ENCODE measurements at regions not wholly inside any gene's neighbourhood (a gene's known extent, or its start where the extent isn't known, plus 50 kb on each side); places are given as distances from the start of the nearest gene placed in this dataset.

- Histone ChIP-seq H3K27me3 (ENCODE audit: control insufficient read depth in 1 of 2, insufficient read depth in 2 of 2, low read length in 2 of 2) (no peaks in the 10 kb centered on the region), H3K36me3 (ENCODE audit: insufficient read depth, low read length) (no peaks in the 10 kb centered on the region), H3K9me3 (ENCODE audit: control insufficient read depth in 1 of 2, insufficient read depth in 1 of 2, low read length in 2 of 2) (peaks cover 6 to 7% of the 10 kb centered on the region in 2 experiments), H3K27ac (ENCODE audit: low read depth in 1 of 2, low read length in 2 of 2) (no peak overlapping the region), H3K4me1 (ENCODE audit: insufficient read depth, low read length) (no peaks in the 10 kb centered on the region), H3K4me3 (ENCODE audit: low read length) (no peak overlapping the region)
- Mint-ChIP-seq H3K9me3 (peaks cover 11% of the 10 kb centered on the region), H3K4me3 (no peak overlapping the region), H3K27ac (no peak overlapping the region), H3K4me1 (ENCODE audit: low read depth) (no peaks in the 10 kb centered on the region), H3K27me3 (no peaks in the 10 kb centered on the region), H3K36me3 (ENCODE audit: low read depth) (no peaks in the 10 kb centered on the region)
- CTCF ChIA-PET, result no interaction called here
- DNase-seq, result no peak
- no peak for TF ChIP-seq CTCF (IDR thresholded peaks at IDR 0.05)
- intact Hi-C loops (cut with DNase I, micrococcal nuclease), result no loop called here
- no peak for ATAC-seq (ENCODE audit: poor library complexity)
- POLR2A ChIA-PET, result no interaction called here
These were observed 946.9 kb upstream of the SOX11 start for GRCh38 chr2:4745056-4745991.

- no peaks in the 10 kb centered on the region for H3K27me3 ChIP-seq (ENCODE audit: control insufficient read depth in 1 of 2, insufficient read depth in 2 of 2, low read length in 2 of 2)
- H3K4me1 ChIP-seq (ENCODE audit: insufficient read depth, low read length), result no peaks in the 10 kb centered on the region
- ChIA-PET POLR2A (no interaction called here), CTCF (no interaction called here)
- Mint-ChIP-seq H3K27me3 (no peaks in the 10 kb centered on the region), H3K27ac (no peak overlapping the region), H3K9me3 (peaks cover 17% of the 10 kb centered on the region), H3K4me3 (no peak overlapping the region), H3K36me3 (ENCODE audit: low read depth) (no peaks in the 10 kb centered on the region), H3K4me1 (ENCODE audit: low read depth) (no peaks in the 10 kb centered on the region)
- no peak overlapping the region for H3K27ac ChIP-seq (ENCODE audit: low read depth in 1 of 2, low read length in 2 of 2)
- DNase-seq (no peak), ATAC-seq (ENCODE audit: poor library complexity) (no peak)
- H3K36me3 ChIP-seq (ENCODE audit: insufficient read depth, low read length), result no peaks in the 10 kb centered on the region
- TF ChIP-seq CTCF (IDR thresholded peaks at IDR 0.05), result no peak
- no peak overlapping the region for H3K4me3 ChIP-seq (ENCODE audit: low read length)
- no peaks in the 10 kb centered on the region for H3K9me3 ChIP-seq (ENCODE audit: control insufficient read depth in 1 of 2, insufficient read depth in 1 of 2, low read length in 2 of 2)
- intact Hi-C loops (cut with DNase I, micrococcal nuclease), result no loop called here
These were observed 938.5 kb upstream of the SOX11 start for GRCh38 chr2:4753721-4754120.

GRCh38 chr2:4762951-4763376 lies 929.2 kb upstream of the SOX11 start:
- Mint-ChIP-seq H3K36me3 (ENCODE audit: low read depth) (no peaks in the 10 kb centered on the region), H3K9me3 (peaks cover 13% of the 10 kb centered on the region), H3K27me3 (no peaks in the 10 kb centered on the region), H3K4me1 (ENCODE audit: low read depth) (no peaks in the 10 kb centered on the region), H3K4me3 (no peak overlapping the region), H3K27ac (no peak overlapping the region)
- DNase-seq, result no peak
- ChIA-PET POLR2A (no interaction called here), CTCF (no interaction called here)
- no peak for ATAC-seq (ENCODE audit: poor library complexity)
- Histone ChIP-seq H3K36me3 (ENCODE audit: insufficient read depth, low read length) (no peaks in the 10 kb centered on the region), H3K27me3 (ENCODE audit: control insufficient read depth in 1 of 2, insufficient read depth in 2 of 2, low read length in 2 of 2) (no peaks in the 10 kb centered on the region), H3K4me3 (ENCODE audit: low read length) (no peak overlapping the region), H3K27ac (ENCODE audit: low read depth in 1 of 2, low read length in 2 of 2) (no peak overlapping the region), H3K9me3 (ENCODE audit: control insufficient read depth in 1 of 2, insufficient read depth in 1 of 2, low read length in 2 of 2) (peaks cover 0 to 6% of the 10 kb centered on the region in 2 experiments), H3K4me1 (ENCODE audit: insufficient read depth, low read length) (no peaks in the 10 kb centered on the region)
- no peak for TF ChIP-seq CTCF (IDR thresholded peaks at IDR 0.05)
- intact Hi-C loops (cut with DNase I, micrococcal nuclease), result no loop called here

All from CD4-positive, alpha-beta T cell (primary cell).